Renal pelvis (tissue), 1 donor: ENCODE measurements at regions not wholly inside any gene's neighbourhood (a gene's known extent, or its start where the extent isn't known, plus 50 kb on each side); places are given as distances from the start of the nearest gene placed in this dataset.

Experiments used
- DNase-seq: peaks from one replicate; pipeline ENCODE4 v3.0.0-alpha.2; 2013

DNA sequence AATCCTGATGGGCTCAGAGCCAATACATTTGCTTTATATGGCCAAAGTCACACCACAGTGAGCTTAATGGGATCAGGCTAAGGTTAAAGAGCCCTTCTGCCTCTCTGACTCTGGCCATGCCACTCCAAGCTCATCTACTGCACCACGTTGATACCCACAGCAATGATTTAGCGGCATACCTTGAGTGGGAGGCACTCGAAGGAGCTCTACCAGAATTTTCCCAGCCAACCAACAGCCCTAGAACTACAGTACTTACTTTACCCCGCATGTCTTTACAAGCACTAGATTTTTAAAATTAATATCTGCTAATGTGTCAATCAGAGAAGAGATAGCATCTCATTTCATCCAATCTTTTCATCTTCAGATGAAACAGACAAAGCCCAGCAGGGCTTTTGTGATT lies 300.5 kb downstream of the GRIN2B start:
- DNase-seq: no peak

DNA sequence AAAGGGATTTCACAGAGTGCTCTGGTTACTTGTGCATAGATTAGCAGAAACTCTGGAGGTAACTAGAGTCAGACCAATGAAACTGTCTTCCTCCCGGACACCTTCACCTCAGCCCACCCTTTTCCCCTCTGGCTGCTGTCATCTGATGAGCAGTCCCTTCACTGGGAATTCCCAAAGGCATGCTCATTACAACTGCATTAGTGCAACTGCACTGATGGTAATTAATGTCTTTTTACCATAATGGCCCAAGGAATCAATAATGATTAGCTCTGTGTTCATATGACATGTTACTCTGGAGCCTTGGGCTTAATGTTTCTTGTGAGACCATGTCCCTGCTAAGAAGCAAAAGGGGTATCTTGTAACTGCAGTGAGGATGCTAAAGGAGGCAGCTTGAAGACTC lies 304.5 kb downstream of the GRIN2B start:
- DNase-seq: no peak

DNA sequence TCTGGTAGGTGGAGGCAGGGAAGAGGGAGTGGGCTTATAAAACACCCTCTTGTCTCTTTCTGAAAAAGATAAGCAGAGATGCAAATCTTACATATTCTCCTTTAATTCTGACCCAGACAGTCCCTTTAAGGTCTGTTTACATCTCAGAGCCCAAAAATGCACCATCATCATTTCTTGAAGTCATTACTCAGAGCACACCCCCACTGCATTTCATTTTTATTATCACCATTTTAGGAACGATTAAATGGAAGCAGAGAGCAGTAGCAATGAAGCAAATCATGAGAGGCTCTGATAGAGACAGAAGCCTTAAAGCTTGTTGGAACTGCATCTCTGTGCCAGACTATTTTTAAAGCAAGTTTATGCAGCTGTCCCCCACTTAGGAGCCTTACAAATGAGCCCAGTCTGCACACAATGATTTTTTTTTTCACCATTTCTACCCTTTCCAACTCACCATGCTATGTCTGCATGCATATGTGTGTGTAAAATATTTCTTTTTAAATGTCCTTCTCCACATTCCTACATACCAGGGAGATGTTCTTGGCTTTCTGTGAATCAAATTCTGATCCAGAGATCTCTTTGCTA lies 311.0 kb downstream of the GRIN2B start:
- DNase-seq: no peak

- DNase-seq: no peak
Observed at GRCh38 chr12:13668880-13669279, 312.5 kb downstream of the GRIN2B start.

DNA sequence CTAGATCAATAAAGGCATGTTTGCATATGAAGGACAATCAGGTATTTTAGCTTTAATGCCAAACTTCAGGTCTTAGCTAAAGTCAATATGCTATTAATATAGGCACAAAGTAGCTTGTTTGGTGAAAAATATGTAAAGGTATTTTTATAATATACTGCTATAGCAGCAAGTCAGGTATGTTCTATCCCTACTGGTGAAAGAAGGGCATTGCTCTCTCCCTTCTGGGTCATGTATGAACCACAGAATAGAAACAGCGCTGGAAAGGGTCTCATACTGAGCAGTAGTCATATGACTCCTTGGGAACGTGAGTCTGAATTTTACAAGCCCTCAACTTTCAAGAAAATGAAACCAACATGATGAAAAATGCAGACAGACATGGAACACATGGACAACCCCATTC lies 314.6 kb downstream of the GRIN2B start:
- DNase-seq: no peak

DNA sequence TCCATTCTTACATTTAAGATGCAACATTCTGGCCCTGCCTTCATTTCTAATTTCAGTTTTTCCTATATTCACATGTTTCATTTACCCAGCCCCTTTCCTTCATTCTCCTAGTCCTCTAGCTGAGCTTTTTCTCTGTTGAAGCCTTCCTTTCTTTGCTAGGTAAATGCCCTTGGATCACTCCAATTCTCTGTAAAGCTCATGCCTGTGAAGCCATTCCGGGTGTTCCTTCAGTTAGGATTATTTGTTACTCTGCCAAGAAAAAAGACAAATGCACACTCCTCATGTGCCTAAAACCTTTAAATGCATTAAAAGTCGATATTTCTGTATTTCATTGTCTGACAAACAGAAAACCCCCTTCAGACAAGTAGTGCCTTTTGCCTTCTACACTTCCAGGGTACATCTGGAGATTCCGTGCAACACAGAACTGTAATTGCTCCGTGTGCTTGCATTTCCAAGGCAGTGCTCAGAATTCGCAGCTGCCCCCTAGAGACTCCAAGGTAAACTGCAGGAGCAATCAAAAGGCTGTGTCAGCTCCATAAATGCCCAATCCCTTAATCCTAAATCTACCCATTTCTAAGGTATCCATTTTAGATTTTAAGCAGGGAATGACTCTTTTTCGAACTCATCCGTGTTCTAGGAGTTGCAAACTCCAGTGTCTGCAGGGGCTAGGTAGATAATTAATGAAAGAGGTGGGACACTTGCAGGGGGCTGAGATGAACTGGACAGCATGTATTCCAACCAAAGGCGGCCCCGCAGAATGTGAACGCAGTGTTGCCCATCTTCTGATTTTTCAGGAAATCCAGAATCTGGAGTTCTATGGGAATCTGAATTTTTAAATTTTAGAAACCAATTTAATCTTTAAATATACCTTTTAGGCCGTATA lies 320.2 kb downstream of the GRIN2B start:
- peak; percentile 41 for DNase-seq

DNA sequence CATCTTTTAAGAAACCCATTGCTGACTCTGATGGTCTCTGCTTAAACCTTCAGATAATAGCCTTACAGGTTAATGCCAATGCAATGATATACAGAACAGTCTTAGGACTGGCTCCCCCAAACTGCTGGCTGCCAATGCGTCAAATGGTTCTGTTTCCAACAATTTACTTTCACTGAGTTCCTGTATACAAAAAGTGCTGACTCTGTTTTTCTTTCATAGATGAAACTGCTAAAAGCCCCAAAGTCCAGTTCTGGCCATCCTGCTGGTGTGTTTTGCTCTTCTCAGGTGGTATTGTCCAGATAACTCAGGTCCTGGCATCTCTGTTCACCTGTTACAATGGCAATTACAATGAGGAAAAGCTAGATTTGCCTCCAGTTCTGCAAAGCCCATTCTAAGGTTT lies 326.9 kb downstream of the GRIN2B start:
- DNase-seq: no peak

DNA sequence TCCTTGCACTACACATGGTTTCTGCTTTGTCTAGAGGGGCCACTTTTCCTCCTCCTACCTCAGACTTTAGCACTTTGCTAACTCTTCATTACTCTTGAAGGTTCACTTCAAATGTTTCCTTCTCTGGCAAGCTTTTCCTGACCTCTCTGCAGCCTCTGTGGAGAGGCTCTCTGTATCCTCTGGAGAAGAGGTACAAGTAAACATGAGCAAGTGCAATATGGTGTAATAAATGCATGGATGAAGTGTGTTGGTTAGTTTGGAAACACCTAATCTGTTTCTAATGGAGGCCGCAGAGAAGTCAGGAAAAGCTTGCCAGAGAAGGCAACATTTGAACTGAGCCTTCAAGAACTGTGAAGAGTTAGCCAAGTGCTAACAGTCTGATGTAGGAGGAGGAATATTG lies 329.3 kb downstream of the GRIN2B start:
- DNase-seq: no peak

DNA sequence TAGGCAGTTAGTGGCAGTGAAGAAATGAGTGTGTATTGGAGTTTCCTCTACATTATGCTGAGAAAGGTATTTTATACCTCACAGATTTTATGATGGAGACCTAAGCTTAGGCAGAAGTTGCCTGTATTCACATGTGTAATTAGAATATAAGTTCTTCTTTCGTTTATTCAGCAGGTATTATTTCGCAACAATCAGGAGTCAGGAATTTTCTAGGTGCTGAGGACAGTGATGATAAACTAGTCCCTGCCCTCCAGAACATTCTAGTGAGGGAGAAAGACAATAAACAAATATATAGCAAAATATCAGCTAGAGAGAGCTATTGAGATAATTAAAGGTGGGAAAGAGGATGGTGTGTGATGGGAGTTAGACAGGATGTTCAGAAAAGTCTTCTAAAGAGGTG lies 345.7 kb downstream of the GRIN2B start:
- DNase-seq: no peak

GRCh38 chr12:13631873-13632272 lies 349.5 kb downstream of the GRIN2B start:
- no peak for DNase-seq

GRCh38 chr12:13630354-13630753 lies 351.0 kb downstream of the GRIN2B start:
- no peak for DNase-seq

GRCh38 chr12:13628067-13628466 lies 353.3 kb downstream of the GRIN2B start:
- no peak for DNase-seq

DNA sequence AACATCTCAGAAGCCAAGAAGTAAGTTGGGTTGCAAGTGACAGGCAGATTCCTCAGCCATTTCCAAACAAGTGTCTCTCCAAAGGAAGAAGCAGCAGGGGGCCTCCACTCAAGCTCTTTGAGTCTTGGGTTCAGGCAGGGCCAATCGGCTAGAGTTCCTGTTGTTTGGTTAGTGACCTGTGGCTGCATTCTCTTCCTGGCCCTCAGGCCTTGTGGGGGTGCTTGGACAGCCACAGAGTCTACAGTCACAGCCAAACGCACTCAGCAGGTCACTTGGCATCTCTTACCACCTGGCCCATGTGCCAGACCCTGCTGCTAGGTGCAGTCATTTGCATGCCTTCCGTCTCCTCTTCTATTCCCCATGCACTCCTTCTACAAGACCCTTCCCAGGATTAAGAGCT lies 353.9 kb downstream of the GRIN2B start:
- no peak for DNase-seq

GRCh38 chr12:13613297-13613696 lies 368.1 kb downstream of the GRIN2B start:
- DNase-seq: no peak

DNA sequence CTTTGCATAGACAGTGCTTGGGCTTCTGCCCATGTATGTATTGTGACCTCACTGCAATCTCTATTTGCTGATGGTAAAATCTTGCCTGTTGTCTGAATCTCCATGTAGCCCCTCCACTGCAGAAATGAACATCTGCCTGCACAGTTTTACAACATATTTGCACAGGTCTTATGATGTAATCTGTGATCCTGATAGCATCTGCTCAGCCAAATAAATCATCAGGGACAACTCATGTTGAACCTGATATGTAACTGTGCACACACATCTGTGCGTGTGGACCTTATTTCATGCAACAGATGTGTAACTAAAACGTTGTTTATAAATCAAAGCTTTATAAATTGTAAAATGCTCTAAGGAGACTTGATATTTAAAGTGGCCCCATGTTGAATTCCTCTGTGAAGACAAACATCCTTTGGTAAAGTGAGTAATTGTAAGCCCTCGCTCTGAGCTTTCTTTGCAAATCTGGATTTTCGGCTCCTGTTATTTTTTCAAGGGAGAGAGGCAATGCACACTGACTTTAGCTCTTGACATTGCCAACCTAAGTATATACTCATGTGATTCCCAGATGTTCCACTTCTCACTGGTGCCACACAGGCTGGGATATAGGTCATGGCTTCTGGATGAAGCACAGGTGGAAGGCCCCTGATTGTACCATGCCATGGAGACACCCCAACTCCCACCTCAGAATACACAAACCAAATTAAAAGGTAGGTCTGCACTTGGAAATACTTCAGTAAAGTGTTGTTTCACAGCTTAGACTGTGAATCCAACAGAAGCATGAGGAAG lies 371.3 kb downstream of the GRIN2B start:
- no peak for DNase-seq

DNA sequence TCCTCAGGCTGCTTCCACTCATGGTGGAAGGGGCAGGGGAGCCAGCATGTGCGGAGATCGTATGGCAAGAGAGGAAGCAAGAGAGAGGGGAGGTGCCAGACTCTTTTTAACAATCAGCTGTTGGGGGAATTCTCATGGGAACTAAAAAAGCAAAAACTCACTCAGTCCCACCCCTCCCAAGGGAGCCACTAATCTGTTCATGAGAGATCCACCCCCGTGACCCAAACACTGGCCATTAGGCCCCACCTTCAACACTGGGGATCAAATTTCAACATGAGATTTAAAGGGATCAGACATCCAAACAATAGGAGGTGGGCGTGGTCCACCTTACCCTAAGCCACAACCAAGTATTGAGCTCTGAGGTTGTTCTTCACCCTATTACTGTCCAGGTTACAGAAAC lies 375.1 kb downstream of the GRIN2B start:
- no peak for DNase-seq

GRCh38 chr12:13603953-13604352 lies 377.4 kb downstream of the GRIN2B start:
- no peak for DNase-seq

- DNase-seq: no peak
Observed at GRCh38 chr12:13602172-13602571, 379.2 kb downstream of the GRIN2B start.

- DNase-seq: no peak
Observed at GRCh38 chr12:13599176-13599575, 382.2 kb downstream of the GRIN2B start.

DNA sequence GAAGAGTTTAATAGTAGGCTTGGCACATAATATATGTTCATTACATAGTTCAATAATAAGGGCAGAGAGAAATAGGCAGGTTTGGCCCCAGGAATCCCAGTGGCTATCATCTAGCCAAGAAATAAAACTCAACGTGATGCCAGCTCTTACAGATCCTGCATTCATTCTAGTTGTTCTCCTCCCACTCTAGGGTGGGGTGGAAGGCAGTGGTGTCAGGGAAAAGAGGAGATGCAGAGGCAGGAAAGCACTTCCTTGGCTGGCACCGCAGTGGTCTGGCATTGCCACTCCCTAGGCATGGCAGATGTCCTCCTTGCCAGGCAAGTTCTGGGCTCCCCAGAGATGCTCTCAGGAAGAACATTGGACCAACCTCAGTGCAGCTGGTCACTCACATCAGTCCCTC lies 383.6 kb downstream of the GRIN2B start:
- DNase-seq: no peak

DNA sequence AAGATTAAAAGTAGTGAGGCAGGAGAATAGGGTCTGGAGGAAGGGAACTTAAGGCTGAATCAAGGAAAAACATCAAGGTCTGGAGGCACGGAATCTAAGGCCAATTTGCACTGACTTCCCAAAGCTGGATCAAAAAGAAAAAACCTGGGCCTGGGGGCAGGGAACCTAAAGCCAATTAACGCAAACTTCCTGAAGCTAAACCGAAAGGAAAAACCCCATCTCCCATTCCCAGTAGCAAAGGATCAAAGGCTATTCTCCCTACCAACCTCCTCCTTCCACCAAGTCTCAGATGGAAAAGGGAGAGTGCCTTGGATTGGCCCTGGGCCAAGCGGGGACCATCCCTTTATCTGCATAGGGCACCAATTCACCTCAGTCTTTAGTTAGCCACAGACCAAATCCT lies 384.2 kb downstream of the GRIN2B start:
- DNase-seq: no peak

DNA sequence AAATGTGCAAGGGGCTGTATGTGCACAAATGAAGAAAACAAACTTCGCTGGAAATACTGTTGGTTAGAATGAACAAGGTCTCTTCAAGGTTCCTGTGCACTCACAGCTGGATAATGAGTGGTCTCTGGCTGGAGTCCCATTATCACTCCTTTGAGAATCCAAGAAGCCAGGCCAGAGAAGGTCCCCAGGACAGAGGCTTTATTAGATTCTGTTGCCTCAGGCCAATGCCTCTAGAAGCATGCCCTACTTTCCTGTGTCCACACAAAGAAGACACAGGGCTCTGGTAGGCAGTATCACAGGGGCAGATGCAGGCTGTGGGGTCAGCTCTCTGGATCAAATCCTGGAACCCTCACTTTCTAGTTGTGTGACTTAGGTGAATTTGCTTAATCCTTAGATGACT lies 384.7 kb downstream of the GRIN2B start:
- DNase-seq: no peak
